ENCODE measurements at regions not wholly inside any gene's neighbourhood (a gene's known extent, or its start where the extent isn't known, plus 50 kb on each side); places are given as distances from the start of the nearest gene placed in this dataset.

DNA sequence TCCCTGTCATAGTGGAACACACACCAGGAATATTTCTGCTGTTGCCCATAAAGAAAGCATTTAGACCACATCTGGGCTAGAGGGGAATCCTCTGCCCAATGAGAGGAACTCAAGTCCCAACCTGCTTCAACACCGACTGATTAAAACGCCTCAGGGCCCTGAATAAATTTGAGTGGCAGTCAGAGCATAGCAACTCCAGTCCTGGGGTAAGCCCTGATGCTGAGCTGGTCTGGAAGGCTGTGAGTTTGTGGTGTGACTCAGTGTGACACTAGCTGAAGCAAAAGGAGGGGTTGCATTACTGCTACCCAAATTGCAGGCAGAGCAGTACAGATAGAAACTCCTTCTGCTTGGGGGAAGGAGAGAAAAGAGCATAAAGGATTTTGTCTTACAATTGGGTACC is 148.3 kb downstream of the PRDM9 start:
- Mint-ChIP-seq H3K4me1 (no peaks in the 10 kb centered on the region), H3K36me3 (no peaks in the 10 kb centered on the region), H3K9me3 (peaks cover 16% of the 10 kb centered on the region), H3K4me3 (no peak overlapping the region), H3K27ac (no peak overlapping the region)
- DNase-seq (ENCODE audit: low spot score in 2 of 2) (no peak), ATAC-seq (no peak)

- no peak for ATAC-seq
- Mint-ChIP-seq H3K4me1 (no peaks in the 10 kb centered on the region), H3K27ac (no peak overlapping the region), H3K9me3 (peaks cover 20% of the 10 kb centered on the region), H3K36me3 (no peaks in the 10 kb centered on the region), H3K4me3 (no peak overlapping the region)
- no peak for DNase-seq (ENCODE audit: low spot score in 2 of 2)
Observed at GRCh38 chr5:23675456-23675855, 168.0 kb downstream of the PRDM9 start.

DNA sequence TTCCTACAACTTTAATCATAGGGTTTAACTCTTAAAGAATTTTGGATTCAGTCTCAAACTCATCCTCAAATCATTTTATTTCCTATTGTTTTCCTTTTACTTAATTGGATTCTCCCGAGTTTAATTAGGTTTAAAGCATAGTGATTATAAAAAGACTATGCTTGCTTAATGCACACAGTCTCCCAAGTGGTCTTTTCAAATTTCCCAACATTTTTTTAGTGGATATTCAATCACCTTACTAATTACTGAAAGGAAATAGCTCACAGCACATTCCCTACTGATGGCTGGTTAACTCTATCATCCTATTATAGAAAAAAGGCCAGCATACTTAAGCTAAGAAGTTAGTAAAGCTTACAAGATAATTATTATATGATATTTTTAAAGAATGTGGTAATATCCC is 170.6 kb downstream of the PRDM9 start:
- H3K27ac Mint-ChIP-seq: no peak overlapping the region
- H3K4me1 Mint-ChIP-seq: no peaks in the 10 kb centered on the region
- H3K36me3 Mint-ChIP-seq: no peaks in the 10 kb centered on the region
- DNase-seq (ENCODE audit: low spot score in 2 of 2): no peak
- no peak for ATAC-seq
- peaks cover 17% of the 10 kb centered on the region for H3K9me3 Mint-ChIP-seq
- no peak overlapping the region for H3K4me3 Mint-ChIP-seq

- no peak for DNase-seq (ENCODE audit: low spot score in 2 of 2)
- no peak for ATAC-seq
- Mint-ChIP-seq H3K4me3 (no peak overlapping the region), H3K4me1 (no peaks in the 10 kb centered on the region), H3K27ac (no peak overlapping the region), H3K36me3 (no peaks in the 10 kb centered on the region), H3K9me3 (peaks cover 21% of the 10 kb centered on the region)
Observed at GRCh38 chr5:23684103-23684502, 176.7 kb downstream of the PRDM9 start.

DNA sequence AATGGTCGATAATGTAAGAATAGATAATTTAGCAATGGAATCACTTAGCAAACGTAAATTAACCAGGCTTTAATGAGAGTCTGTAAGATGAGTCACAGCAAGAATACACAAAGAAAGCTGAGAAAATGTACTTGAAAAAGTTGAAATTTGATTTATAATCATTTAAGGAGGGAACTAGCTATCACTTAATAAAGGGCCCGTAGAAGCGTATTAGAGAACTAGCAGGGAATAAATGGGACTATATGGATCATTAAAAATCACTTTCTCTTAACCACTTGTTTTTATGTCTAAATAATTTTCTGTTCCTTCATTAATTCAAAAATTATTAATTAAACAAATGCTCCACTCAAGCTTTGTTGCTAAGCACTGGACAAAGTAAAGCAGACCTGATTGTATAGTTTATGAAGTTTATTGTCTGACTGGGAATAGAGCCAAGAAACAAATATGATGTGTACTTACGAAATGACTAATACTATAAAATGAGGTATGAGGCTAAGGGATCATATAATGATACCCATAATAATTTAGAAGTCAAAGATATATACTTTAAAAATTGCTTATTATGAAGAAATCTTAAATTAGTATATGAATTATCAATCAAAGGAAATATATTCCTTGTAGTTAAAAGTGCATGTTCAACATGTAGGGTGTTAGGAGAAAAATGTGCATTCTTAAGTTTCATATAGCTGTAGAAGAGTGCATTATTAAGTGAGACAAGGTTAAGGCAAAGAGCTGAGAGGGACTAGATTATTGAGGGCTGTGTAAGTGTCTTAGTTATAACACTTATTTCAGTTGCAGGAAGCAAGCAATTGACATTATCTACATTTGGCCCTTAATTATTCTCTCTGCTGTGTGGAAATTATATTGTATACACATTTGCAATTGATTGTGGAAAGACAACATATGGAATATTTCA is 196.8 kb downstream of the PRDM9 start:
- no peak for ATAC-seq
- no peak overlapping the region for H3K27ac Mint-ChIP-seq

GRCh38 chr5:23717486-23717885 is 210.1 kb downstream of the PRDM9 start:
- H3K27ac Mint-ChIP-seq: no peak overlapping the region
- H3K9me3 Mint-ChIP-seq: peaks cover 17% of the 10 kb centered on the region

More for the DNA sequence above, 196.8 kb downstream of the PRDM9 start:
- Mint-ChIP-seq H3K9me3 (peaks cover 8% of the 10 kb centered on the region), H3K36me3 (no peaks in the 10 kb centered on the region), H3K4me1 (no peaks in the 10 kb centered on the region), H3K4me3 (no peak overlapping the region)
- no peak for DNase-seq (ENCODE audit: low spot score in 2 of 2)

DNA sequence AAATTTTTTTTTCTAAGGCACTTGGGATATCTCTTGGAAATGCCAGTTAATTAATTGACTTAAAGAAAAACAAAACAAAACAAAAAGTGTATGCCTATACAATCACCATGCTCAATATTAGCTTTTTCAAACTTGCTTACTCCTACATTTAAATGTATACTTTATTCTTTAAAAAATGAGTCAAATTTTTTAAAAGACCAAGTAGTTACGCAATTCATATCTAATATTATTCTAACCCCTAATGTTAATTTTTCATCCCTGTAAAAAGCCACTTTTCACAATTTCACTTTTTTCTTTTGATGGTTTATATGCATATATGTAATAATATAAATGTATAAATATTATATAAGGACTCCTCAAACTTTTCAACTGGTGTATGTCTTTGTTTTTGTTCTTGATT is 211.2 kb downstream of the PRDM9 start:
- Mint-ChIP-seq H3K4me3 (no peak overlapping the region), H3K9me3 (peaks cover 11% of the 10 kb centered on the region), H3K4me1 (no peaks in the 10 kb centered on the region), H3K27ac (no peak overlapping the region), H3K36me3 (no peaks in the 10 kb centered on the region)
- ATAC-seq: no peak
- DNase-seq (ENCODE audit: low spot score in 2 of 2): no peak

More at GRCh38 chr5:23717486-23717885, 210.1 kb downstream of the PRDM9 start:
- ATAC-seq (no peak), DNase-seq (ENCODE audit: low spot score in 2 of 2) (no peak)
- no peaks in the 10 kb centered on the region for H3K4me1 Mint-ChIP-seq
- no peaks in the 10 kb centered on the region for H3K36me3 Mint-ChIP-seq
- no peak overlapping the region for H3K4me3 Mint-ChIP-seq

- DNase-seq (ENCODE audit: low spot score in 2 of 2) (no peak), ATAC-seq (no peak)
- no peaks in the 10 kb centered on the region for H3K4me1 Mint-ChIP-seq
- H3K36me3 Mint-ChIP-seq: no peaks in the 10 kb centered on the region
- no peak overlapping the region for H3K27ac Mint-ChIP-seq
- H3K4me3 Mint-ChIP-seq: no peak overlapping the region
- peaks cover 14% of the 10 kb centered on the region for H3K9me3 Mint-ChIP-seq
Observed at GRCh38 chr5:23721336-23721735, 213.9 kb downstream of the PRDM9 start.

- H3K4me3 Mint-ChIP-seq: no peak overlapping the region
- H3K27ac Mint-ChIP-seq: no peak overlapping the region
- no peaks in the 10 kb centered on the region for H3K4me1 Mint-ChIP-seq
- ATAC-seq (no peak), DNase-seq (ENCODE audit: low spot score in 2 of 2) (no peak)
- no peaks in the 10 kb centered on the region for H3K36me3 Mint-ChIP-seq
- H3K9me3 Mint-ChIP-seq: peaks cover 19% of the 10 kb centered on the region
Observed at GRCh38 chr5:23727271-23727670, 219.9 kb downstream of the PRDM9 start.

GRCh38 chr5:23730023-23730422 is 222.6 kb downstream of the PRDM9 start:
- H3K4me3 Mint-ChIP-seq: no peak overlapping the region
- no peak overlapping the region for H3K27ac Mint-ChIP-seq
- ATAC-seq: no peak
- no peaks in the 10 kb centered on the region for H3K4me1 Mint-ChIP-seq
- no peak for DNase-seq (ENCODE audit: low spot score in 2 of 2)
- no peaks in the 10 kb centered on the region for H3K36me3 Mint-ChIP-seq
- H3K9me3 Mint-ChIP-seq: peaks cover 16% of the 10 kb centered on the region

GRCh38 chr5:23740029-23740428 is 232.6 kb downstream of the PRDM9 start:
- H3K27ac Mint-ChIP-seq: no peak overlapping the region
- no peak for DNase-seq (ENCODE audit: low spot score in 2 of 2)
- no peak overlapping the region for H3K4me3 Mint-ChIP-seq
- no peaks in the 10 kb centered on the region for H3K4me1 Mint-ChIP-seq
- H3K9me3 Mint-ChIP-seq: peaks cover 4% of the 10 kb centered on the region
- H3K36me3 Mint-ChIP-seq: no peaks in the 10 kb centered on the region
- no peak for ATAC-seq

DNA sequence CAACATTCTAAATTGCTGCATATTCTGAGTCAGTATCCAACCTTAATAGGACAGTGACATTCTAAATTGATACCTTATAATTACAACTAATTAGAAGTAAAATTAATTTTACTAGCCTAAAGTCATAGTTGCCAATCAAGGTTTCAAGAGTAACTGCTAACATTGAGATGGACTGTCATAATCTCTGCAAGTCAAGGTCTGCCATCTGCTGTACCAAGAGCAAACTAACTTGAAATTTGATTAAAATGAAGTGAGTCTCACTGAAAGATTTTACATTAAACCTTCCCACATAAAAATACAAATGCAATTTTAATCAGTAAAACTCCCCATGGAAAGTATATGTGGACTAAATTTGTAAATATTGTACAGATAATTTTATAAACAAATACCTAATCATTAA is 235.3 kb downstream of the PRDM9 start:
- Mint-ChIP-seq H3K4me3 (no peak overlapping the region), H3K9me3 (peaks cover 4% of the 10 kb centered on the region), H3K27ac (no peak overlapping the region), H3K4me1 (no peaks in the 10 kb centered on the region), H3K36me3 (no peaks in the 10 kb centered on the region)
- no peak for ATAC-seq
- DNase-seq (ENCODE audit: low spot score in 2 of 2): no peak

DNA sequence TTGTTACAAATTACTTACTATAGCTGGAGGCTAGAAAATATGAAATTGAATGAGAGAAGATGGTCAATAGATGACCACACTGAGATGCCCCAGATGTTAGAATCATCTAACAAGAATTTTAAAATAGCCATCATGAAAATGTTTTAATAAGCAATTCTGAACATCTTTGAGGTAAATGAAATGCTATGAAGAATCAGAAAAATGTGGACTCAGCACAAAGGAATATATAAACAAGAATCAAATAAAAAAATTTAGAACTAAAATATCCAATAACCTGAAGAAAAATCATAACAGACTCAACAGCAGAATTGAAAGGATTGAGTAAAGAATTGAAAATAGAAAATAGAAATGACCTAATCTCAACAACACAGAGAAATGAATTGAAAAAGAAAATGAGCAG is 248.5 kb downstream of the PRDM9 start:
- no peaks in the 10 kb centered on the region for H3K9me3 Mint-ChIP-seq
- ATAC-seq (no peak), DNase-seq (ENCODE audit: low spot score in 2 of 2) (no peak)
- H3K4me3 Mint-ChIP-seq: no peak overlapping the region
- H3K27ac Mint-ChIP-seq: no peak overlapping the region
- H3K36me3 Mint-ChIP-seq: no peaks in the 10 kb centered on the region
- no peaks in the 10 kb centered on the region for H3K4me1 Mint-ChIP-seq

DNA sequence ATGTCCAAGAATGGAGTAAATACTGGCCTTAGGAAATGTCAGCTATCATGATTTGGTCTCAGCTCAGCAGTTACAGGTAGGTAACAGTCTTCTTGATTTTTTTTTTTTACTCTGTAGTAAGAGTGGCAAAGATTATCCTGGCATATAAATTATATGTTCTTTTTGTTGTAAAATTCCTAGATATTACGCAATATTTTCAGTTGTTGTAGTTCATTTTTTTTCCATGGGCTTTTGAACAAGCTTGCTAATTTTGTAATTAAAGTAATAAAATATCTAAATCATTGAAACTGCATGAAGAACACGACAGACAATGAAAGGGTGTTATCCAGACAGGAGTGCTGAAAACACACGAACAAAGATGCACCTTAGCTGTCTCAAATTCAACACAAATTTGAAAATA is 249.4 kb downstream of the PRDM9 start:
- H3K4me1 Mint-ChIP-seq: no peaks in the 10 kb centered on the region
- ATAC-seq: no peak
- H3K4me3 Mint-ChIP-seq: no peak overlapping the region
- H3K36me3 Mint-ChIP-seq: no peaks in the 10 kb centered on the region
- H3K27ac Mint-ChIP-seq: no peak overlapping the region
- no peak for DNase-seq (ENCODE audit: low spot score in 2 of 2)
- H3K9me3 Mint-ChIP-seq: no peaks in the 10 kb centered on the region

- DNase-seq (ENCODE audit: low spot score in 2 of 2): no peak
- H3K9me3 Mint-ChIP-seq: peaks cover 5% of the 10 kb centered on the region
- H3K27ac Mint-ChIP-seq: no peak overlapping the region
- H3K4me1 Mint-ChIP-seq: no peaks in the 10 kb centered on the region
- no peak overlapping the region for H3K4me3 Mint-ChIP-seq
- no peaks in the 10 kb centered on the region for H3K36me3 Mint-ChIP-seq
- no peak for ATAC-seq
Observed at GRCh38 chr5:23763170-23763569, 255.8 kb downstream of the PRDM9 start.

- DNase-seq (ENCODE audit: low spot score in 2 of 2) (no peak), ATAC-seq (no peak)
- Mint-ChIP-seq H3K36me3 (no peaks in the 10 kb centered on the region), H3K4me1 (no peaks in the 10 kb centered on the region), H3K9me3 (peaks cover 18% of the 10 kb centered on the region), H3K4me3 (no peak overlapping the region), H3K27ac (no peak overlapping the region)
Observed at GRCh38 chr5:23776684-23777083, 269.3 kb downstream of the PRDM9 start.

Measured in stimulated activated effector memory CD8-positive, alpha-beta T cell treated with anti-CD3 and anti-CD28 coated beads, Interleukin-12 subunit alpha, Interleukin-12 subunit beta, amount 100 ng/mL, for 72 hours (primary cell).